ENCODE measurements at regions not wholly inside any gene's neighbourhood (a gene's known extent, or its start where the extent isn't known, plus 50 kb on each side); places are given as distances from the start of the nearest gene placed in this dataset.

- no peak overlapping the region for H3K4me3 ChIP-seq (ENCODE audit: low read length, poor library complexity, severe bottlenecking)
- no peaks in the 10 kb centered on the region for H3F3A ChIP-seq (ENCODE audit: low read depth)
- H3K4me2 ChIP-seq (ENCODE audit: low read depth, low read length, poor library complexity, severe bottlenecking), result no peak overlapping the region
- no peaks in the 10 kb centered on the region for H3K36me3 ChIP-seq (ENCODE audit: insufficient read depth, low read length)
- no peaks in the 10 kb centered on the region for H4K20me1 ChIP-seq (ENCODE audit: insufficient read depth, low read length, poor library complexity, severe bottlenecking)
- H2AFZ ChIP-seq (ENCODE audit: low read length), result no peak overlapping the region
- no peaks in the 10 kb centered on the region for H3K27me3 ChIP-seq (ENCODE audit: insufficient read depth, low read length, poor library complexity, severe bottlenecking)
- no peak for TF ChIP-seq EZH2phosphoT487 (IDR thresholded peaks at IDR 0.05; ENCODE audit: borderline replicate concordance)
- TF ChIP-seq, protein P1, sequence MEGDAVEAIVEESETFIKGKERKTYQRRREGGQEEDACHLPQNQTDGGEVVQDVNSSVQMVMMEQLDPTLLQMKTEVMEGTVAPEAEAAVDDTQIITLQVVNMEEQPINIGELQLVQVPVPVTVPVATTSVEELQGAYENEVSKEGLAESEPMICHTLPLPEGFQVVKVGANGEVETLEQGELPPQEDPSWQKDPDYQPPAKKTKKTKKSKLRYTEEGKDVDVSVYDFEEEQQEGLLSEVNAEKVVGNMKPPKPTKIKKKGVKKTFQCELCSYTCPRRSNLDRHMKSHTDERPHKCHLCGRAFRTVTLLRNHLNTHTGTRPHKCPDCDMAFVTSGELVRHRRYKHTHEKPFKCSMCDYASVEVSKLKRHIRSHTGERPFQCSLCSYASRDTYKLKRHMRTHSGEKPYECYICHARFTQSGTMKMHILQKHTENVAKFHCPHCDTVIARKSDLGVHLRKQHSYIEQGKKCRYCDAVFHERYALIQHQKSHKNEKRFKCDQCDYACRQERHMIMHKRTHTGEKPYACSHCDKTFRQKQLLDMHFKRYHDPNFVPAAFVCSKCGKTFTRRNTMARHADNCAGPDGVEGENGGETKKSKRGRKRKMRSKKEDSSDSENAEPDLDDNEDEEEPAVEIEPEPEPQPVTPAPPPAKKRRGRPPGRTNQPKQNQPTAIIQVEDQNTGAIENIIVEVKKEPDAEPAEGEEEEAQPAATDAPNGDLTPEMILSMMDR (conservative IDR thresholded peaks at IDR 0.05; ENCODE audit: low read length), result no peak
- no peaks in the 10 kb centered on the region for H3K9me2 ChIP-seq (replicated peaks; ENCODE audit: low read depth, low read length)
- no peaks in the 10 kb centered on the region for H3K9me3 ChIP-seq (ENCODE audit: insufficient read depth, low read depth, low read length)
- no peaks in the 10 kb centered on the region for H3K79me2 ChIP-seq (ENCODE audit: insufficient read depth, low read length)
- no peaks in the 10 kb centered on the region for H3K4me1 ChIP-seq (ENCODE audit: insufficient read depth, low read length, poor library complexity, severe bottlenecking)
- no peak overlapping the region for H3K9ac ChIP-seq (ENCODE audit: low read depth, low read length, poor library complexity, severe bottlenecking)
These were observed 551.2 kb downstream of the RNF144A start for GRCh38 chr2:7468448-7468828.

GRCh38 chr2:7468955-7469354, 551.7 kb downstream of the RNF144A start:
- TF ChIP-seq, protein P1 (conservative IDR thresholded peaks at IDR 0.05; ENCODE audit: low read length), result no peak
- TF ChIP-seq EZH2phosphoT487 (IDR thresholded peaks at IDR 0.05; ENCODE audit: borderline replicate concordance), result no peak

DNA sequence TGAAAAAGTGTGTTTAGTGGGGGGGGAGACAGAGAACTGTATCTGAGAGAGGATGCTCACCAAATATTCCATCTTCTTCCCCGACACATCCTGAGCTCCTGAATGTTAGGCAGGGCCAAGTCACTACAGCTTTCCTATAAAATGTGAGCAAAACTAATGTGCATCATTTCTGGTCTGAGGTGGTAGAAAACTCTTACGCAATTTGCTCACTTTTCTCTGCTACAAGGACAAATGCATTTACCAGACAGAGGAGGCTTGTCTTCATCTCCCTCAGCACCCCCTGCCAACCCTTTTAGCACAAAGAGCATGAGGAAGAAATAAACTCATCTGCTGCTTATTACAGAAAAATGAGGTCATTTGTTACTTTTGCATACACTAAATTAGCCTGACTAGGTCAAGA, 554.0 kb downstream of the RNF144A start:
- Histone ChIP-seq H3K27me3 (ENCODE audit: insufficient read depth, low read length, poor library complexity, severe bottlenecking) (no peaks in the 10 kb centered on the region), H3K4me1 (ENCODE audit: insufficient read depth, low read length, poor library complexity, severe bottlenecking) (no peaks in the 10 kb centered on the region)

More at GRCh38 chr2:7468955-7469354, 551.7 kb downstream of the RNF144A start:
- Histone ChIP-seq H3K4me3 (ENCODE audit: low read length, poor library complexity, severe bottlenecking) (no peak overlapping the region), H3K79me2 (ENCODE audit: insufficient read depth, low read length) (no peaks in the 10 kb centered on the region), H3K4me2 (ENCODE audit: low read depth, low read length, poor library complexity, severe bottlenecking) (no peak overlapping the region), H3K9me3 (ENCODE audit: insufficient read depth, low read depth, low read length) (no peaks in the 10 kb centered on the region), H3K9me2 (replicated peaks; ENCODE audit: low read depth, low read length) (no peaks in the 10 kb centered on the region), H3K36me3 (ENCODE audit: insufficient read depth, low read length) (no peaks in the 10 kb centered on the region), H2AFZ (ENCODE audit: low read length) (no peak overlapping the region), H3K9ac (ENCODE audit: low read depth, low read length, poor library complexity, severe bottlenecking) (no peak overlapping the region), H4K20me1 (ENCODE audit: insufficient read depth, low read length, poor library complexity, severe bottlenecking) (no peaks in the 10 kb centered on the region), H3K27me3 (ENCODE audit: insufficient read depth, low read length, poor library complexity, severe bottlenecking) (no peaks in the 10 kb centered on the region), H3K4me1 (ENCODE audit: insufficient read depth, low read length, poor library complexity, severe bottlenecking) (no peaks in the 10 kb centered on the region), H3F3A (ENCODE audit: low read depth) (no peaks in the 10 kb centered on the region)

More for the DNA sequence above, 554.0 kb downstream of the RNF144A start:
- Histone ChIP-seq H3K4me2 (ENCODE audit: low read depth, low read length, poor library complexity, severe bottlenecking) (no peak overlapping the region), H3K4me3 (ENCODE audit: low read length, poor library complexity, severe bottlenecking) (no peak overlapping the region), H3K36me3 (ENCODE audit: insufficient read depth, low read length) (no peaks in the 10 kb centered on the region), H3F3A (ENCODE audit: low read depth) (no peaks in the 10 kb centered on the region), H3K9me2 (replicated peaks; ENCODE audit: low read depth, low read length) (no peaks in the 10 kb centered on the region), H3K9ac (ENCODE audit: low read depth, low read length, poor library complexity, severe bottlenecking) (no peak overlapping the region), H3K79me2 (ENCODE audit: insufficient read depth, low read length) (no peaks in the 10 kb centered on the region), H4K20me1 (ENCODE audit: insufficient read depth, low read length, poor library complexity, severe bottlenecking) (no peaks in the 10 kb centered on the region), H2AFZ (ENCODE audit: low read length) (no peak overlapping the region), H3K9me3 (ENCODE audit: insufficient read depth, low read depth, low read length) (no peaks in the 10 kb centered on the region)
- TF ChIP-seq, protein P1 (conservative IDR thresholded peaks at IDR 0.05; ENCODE audit: low read length), result no peak
- no peak for TF ChIP-seq EZH2phosphoT487 (IDR thresholded peaks at IDR 0.05; ENCODE audit: borderline replicate concordance)

Measured in Loucy (cell line).